HEK293 (cell line): ENCODE measurements at regions not wholly inside any gene's neighbourhood (a gene's known extent, or its start where the extent isn't known, plus 50 kb on each side); places are given as distances from the start of the nearest gene placed in this dataset.

Experiments used
- CTCF ChIA-PET: fragments of 350-600 bp; formaldehyde crosslinking; extraction: SDS; loops from one replicate; lab custom pipeline; 2021; ENCODE audit warnings: antibody characterized with exemption; lab: Yijun Ruan, JAX
- POLR2A ChIA-PET: fragments of 300-600 bp; formaldehyde crosslinking; extraction: SDS; loops from one replicate; lab custom pipeline; 2020; ENCODE audit warnings: antibody characterized with exemption, inconsistent platforms; lab: Yijun Ruan, JAX
- H3K27ac ChIP-seq: fragments of 200-500 bp; sonication (Bioruptor generic); 2 replicates; pipeline ENCODE4 v1.5.1; 2014; ENCODE audit warnings: low read depth, low read length, control low read depth, inconsistent platforms; ENCODE audit errors: extremely low read depth
- H3K36me3 ChIP-seq, 2 experiments: fragments of 200-500 bp in 1 of 2; sonication (Bioruptor generic) in 1 of 2; 1 replicate in 1 of 2; 2 replicates in 1 of 2; pipeline ENCODE4 v1.5.1; 2014 to 2017; ENCODE audit warnings: inconsistent platforms in 2 of 2, low read length in 2 of 2; ENCODE audit not compliant: control insufficient read depth in 2 of 2, insufficient read depth in 1 of 2
- H3K4me1 ChIP-seq: fragments of 200-500 bp; sonication (Bioruptor generic); 2 replicates; pipeline ENCODE4 v1.5.1; 2014; ENCODE audit warnings: mild to moderate bottlenecking, low read length, inconsistent platforms; ENCODE audit not compliant: control insufficient read depth, insufficient read depth
- H3K4me3 ChIP-seq: 2 replicates; pipeline ENCODE4 v1.5.1; 2011; ENCODE audit warnings: low read depth, mild to moderate bottlenecking, control low read depth, low read length, moderate library complexity
- H3K9me3 ChIP-seq: fragments of 200-500 bp; sonication (Bioruptor generic); 2 replicates; pipeline ENCODE4 v1.5.1; 2014; ENCODE audit warnings: low read depth, low read length, inconsistent platforms; ENCODE audit not compliant: control insufficient read depth, insufficient read depth
- KLF10 ChIP-seq: fragments of 450-650 bp; IDR thresholded peaks from 2 replicates; pipeline ENCODE4 v1.5.1; 2018; ENCODE audit warnings: missing biosample characterization, mild to moderate bottlenecking, missing genetic modification characterization
- OVOL3 ChIP-seq: fragments of 450-650 bp; formaldehyde crosslinking; IDR thresholded peaks from 2 replicates; pipeline ENCODE4 v1.5.1; 2016; ENCODE audit warnings: missing biosample characterization, missing genetic modification characterization
- RBAK ChIP-seq: fragments of 450-650 bp; formaldehyde crosslinking; IDR thresholded peaks from 2 replicates; pipeline ENCODE4 v1.5.1; 2016; ENCODE audit warnings: missing biosample characterization, missing genetic modification characterization
- SCRT1 ChIP-seq: fragments of 450-650 bp; formaldehyde crosslinking; IDR thresholded peaks from 2 replicates; pipeline ENCODE4 v1.5.1; 2016; ENCODE audit warnings: missing biosample characterization, missing genetic modification characterization, borderline replicate concordance
- SCRT2 ChIP-seq: fragments of 450-650 bp; formaldehyde crosslinking; IDR thresholded peaks from 2 replicates; pipeline ENCODE4 v1.5.1; 2016; ENCODE audit warnings: missing biosample characterization, missing genetic modification characterization
- TRIM28 ChIP-seq: IDR thresholded peaks from 2 replicates; pipeline ENCODE4 v1.6.1; 2011; ENCODE audit warnings: low read length, control low read depth, borderline replicate concordance
- ZBTB7A ChIP-seq: fragments of 450-650 bp; formaldehyde crosslinking; IDR thresholded peaks from 2 replicates; pipeline ENCODE4 v1.5.1; 2016; ENCODE audit warnings: low read depth, missing biosample characterization, missing genetic modification characterization
- ZFP3 ChIP-seq: fragments of 450-650 bp; formaldehyde crosslinking; IDR thresholded peaks from 2 replicates; pipeline ENCODE4 v1.5.1; 2016; ENCODE audit warnings: low read depth, missing biosample characterization, missing genetic modification characterization
- ZFP37 ChIP-seq: fragments of 450-650 bp; formaldehyde crosslinking; IDR thresholded peaks from 2 replicates; pipeline ENCODE4 v1.5.1; 2016; ENCODE audit warnings: missing biosample characterization, missing genetic modification characterization
- ZNF16 ChIP-seq: fragments of 450-650 bp; formaldehyde crosslinking; IDR thresholded peaks from 2 replicates; pipeline ENCODE4 v1.5.1; 2016; ENCODE audit warnings: low read depth, missing biosample characterization, missing genetic modification characterization
- ZNF214 ChIP-seq: fragments of 450-650 bp; formaldehyde crosslinking; IDR thresholded peaks from 2 replicates; pipeline ENCODE4 v1.5.1; 2017; ENCODE audit warnings: missing biosample characterization, mild to moderate bottlenecking, missing genetic modification characterization, borderline replicate concordance
- ZNF221 ChIP-seq: fragments of 450-650 bp; formaldehyde crosslinking; IDR thresholded peaks from 2 replicates; pipeline ENCODE4 v1.5.1; 2017; ENCODE audit warnings: missing biosample characterization, missing genetic modification characterization, borderline replicate concordance
- ZNF292 ChIP-seq: fragments of 450-650 bp; formaldehyde crosslinking; IDR thresholded peaks from 2 replicates; pipeline ENCODE4 v1.5.1; 2016; ENCODE audit warnings: low read depth, missing biosample characterization, missing genetic modification characterization, borderline replicate concordance
- ZNF391 ChIP-seq: fragments of 450-650 bp; formaldehyde crosslinking; IDR thresholded peaks from 2 replicates; pipeline ENCODE4 v1.5.1; 2016; ENCODE audit warnings: low read depth, missing biosample characterization, missing genetic modification characterization, borderline replicate concordance
- ZNF544 ChIP-seq: fragments of 450-650 bp; formaldehyde crosslinking; IDR thresholded peaks from 2 replicates; pipeline ENCODE4 v1.5.0; 2017; ENCODE audit warnings: missing biosample characterization, missing genetic modification characterization
- ZNF600 ChIP-seq: fragments of 450-650 bp; formaldehyde crosslinking; IDR thresholded peaks from 2 replicates; pipeline ENCODE4 v1.5.1; 2016; ENCODE audit warnings: missing biosample characterization, missing genetic modification characterization
- ZNF776 ChIP-seq: fragments of 450-650 bp; formaldehyde crosslinking; IDR thresholded peaks from 2 replicates; pipeline ENCODE4 v1.5.0; 2017; ENCODE audit warnings: missing biosample characterization, missing genetic modification characterization, borderline replicate concordance
- TF ChIP-seq, protein P1 (sequence below): fragments of 450-650 bp; formaldehyde crosslinking; optimal IDR thresholded peaks from 2 replicates; pipeline ENCODE3; 2016; ENCODE audit warnings: missing biosample characterization, mild to moderate bottlenecking, missing genetic modification characterization
- TF ChIP-seq, protein P2 (sequence below): fragments of 450-650 bp; formaldehyde crosslinking; IDR thresholded peaks from 2 replicates; pipeline ENCODE4 v1.5.1; 2017; ENCODE audit warnings: missing biosample characterization, missing genetic modification characterization
- TF ChIP-seq, protein P3 (sequence below): fragments of 450-650 bp; formaldehyde crosslinking; IDR thresholded peaks from 2 replicates; pipeline ENCODE4 v1.5.1; 2017; ENCODE audit warnings: missing biosample characterization, mild to moderate bottlenecking, missing genetic modification characterization, moderate library complexity
- TF ChIP-seq, protein P4 (sequence below): fragments of 450-650 bp; formaldehyde crosslinking; IDR thresholded peaks from 2 replicates; pipeline ENCODE4 v1.5.1; 2016; ENCODE audit warnings: missing biosample characterization, missing genetic modification characterization

DNA sequence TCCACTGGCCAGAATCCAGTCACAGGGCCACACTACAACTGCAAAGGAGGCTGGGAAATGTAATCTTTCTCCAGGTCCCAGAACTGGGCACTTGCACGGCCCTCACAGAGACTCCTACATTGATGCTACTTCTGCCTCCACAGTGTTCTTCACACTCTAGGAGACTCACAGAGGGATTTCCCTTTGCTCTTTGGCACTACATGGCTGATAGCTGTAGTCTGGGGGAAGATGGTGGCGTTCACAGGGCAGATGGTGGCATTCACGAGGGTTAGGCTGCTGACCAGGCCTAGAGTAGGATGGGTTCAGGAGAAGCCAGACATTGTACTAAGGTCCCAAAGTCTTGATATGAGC lies 151.1 kb downstream of the NUAK1 start:
- Histone ChIP-seq H3K27ac (no peak overlapping the region), H3K36me3 (no peaks in the 10 kb centered on the region), H3K4me1 (no peaks in the 10 kb centered on the region), H3K9me3 (no peaks in the 10 kb centered on the region), H3K4me3 (no peak overlapping the region)
- POLR2A ChIA-PET, result no interaction called here
- CTCF ChIA-PET, result no interaction called here
- TF ChIP-seq KLF10 (no peak), ZFP3 (no peak), ZNF600 (tag by site-specific recombination) (no peak)
- TF ChIP-seq, protein P1, sequence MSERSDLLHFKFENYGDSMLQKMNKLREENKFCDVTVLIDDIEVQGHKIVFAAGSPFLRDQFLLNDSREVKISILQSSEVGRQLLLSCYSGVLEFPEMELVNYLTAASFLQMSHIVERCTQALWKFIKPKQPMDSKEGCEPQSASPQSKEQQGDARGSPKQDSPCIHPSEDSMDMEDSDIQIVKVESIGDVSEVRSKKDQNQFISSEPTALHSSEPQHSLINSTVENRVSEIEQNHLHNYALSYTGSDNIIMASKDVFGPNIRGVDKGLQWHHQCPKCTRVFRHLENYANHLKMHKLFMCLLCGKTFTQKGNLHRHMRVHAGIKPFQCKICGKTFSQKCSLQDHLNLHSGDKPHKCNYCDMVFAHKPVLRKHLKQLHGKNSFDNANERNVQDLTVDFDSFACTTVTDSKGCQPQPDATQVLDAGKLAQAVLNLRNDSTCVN (tag by site-specific recombination), result no peak

DNA sequence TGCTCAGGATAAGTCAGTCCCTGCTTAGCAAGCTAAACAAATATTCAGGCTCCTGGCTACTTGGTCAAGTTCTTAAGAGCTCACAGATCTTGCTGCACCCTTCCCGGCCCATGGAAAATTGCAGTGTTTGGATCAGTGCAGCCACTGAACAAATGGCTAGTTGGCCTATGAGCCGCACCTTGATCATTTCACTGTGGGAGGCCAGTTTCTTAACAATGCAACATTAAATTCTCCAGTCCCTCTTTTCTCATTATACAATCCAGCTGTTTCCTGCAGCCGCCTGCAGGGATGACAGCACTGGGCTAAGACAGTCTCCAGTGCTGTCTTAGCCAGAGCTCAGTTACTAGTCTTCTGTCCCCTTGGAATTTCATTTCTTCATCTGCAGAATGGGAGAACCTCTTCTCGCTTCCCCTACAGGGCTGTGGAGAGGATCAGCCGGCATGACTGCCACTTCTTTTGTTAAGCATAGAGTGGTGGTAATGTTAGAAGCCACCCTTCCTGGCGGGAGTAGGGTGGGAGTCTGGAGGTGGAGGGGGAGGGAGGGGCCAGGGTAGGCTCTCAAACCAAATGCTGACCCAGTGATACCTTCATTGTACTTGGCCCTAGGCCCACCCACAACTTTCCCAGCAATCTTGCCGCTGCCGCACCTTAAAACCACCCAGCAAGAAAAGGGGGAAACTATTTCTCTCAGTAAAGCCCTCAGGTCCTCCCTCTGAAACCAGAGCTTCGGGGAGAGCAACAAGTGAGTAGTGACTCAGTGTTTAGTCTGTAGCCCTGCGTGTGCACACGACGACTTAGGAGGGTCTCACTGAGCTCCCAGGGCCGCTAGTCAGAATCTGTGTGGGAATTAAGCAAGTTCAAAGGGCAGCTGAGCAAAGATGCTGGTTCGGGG lies 145.7 kb downstream of the NUAK1 start:
- Histone ChIP-seq H3K4me1 (no peaks in the 10 kb centered on the region), H3K27ac (no peak overlapping the region), H3K36me3 (no peaks in the 10 kb centered on the region), H3K4me3 (no peak overlapping the region), H3K9me3 (no peaks in the 10 kb centered on the region)
- CTCF ChIA-PET, result no interaction called here
- POLR2A ChIA-PET, result no interaction called here
- TF ChIP-seq SCRT2 (tag by site-specific recombination) (0 out of 2 replicates have a peak, but pooled peaks have one; percentile 42), ZNF391 (tag by site-specific recombination) (no peak)

DNA sequence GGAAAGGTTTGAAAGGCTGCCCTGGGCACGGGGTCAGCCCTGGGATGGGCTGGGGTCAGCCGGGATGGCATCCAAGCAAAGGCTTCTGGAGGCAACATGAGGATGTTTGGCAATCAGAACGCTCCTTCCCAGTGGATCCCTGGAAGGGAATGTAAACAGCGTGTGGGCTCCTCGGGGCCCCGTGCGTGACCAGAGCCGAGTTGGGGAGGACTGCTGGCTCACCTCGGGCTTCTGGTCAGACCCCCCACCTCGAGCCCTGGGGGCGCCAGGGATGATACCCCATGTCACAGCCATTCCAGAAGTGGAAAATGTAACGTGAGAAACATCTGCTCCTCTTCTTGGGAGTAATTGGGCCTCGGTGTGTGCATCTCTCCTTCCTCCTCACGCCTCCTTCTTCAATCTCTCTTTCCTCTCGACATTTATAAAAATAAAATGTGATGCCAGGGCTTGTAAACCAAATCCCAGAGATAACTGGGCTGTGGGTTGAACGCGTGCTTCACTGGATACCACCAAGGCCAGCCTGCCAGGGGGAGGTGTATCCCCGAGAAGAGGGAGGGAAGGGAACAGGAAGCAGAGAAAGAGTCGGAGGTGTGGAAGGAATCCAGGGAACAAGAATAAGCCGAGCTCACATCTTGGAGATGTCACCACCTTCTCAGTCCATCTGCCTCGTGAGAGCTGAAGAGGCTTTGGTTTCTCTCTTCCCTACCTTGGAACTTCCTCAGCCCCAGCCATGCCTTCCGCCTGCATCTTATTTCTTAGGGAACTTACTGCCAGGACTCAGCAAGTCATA lies 144.8 kb downstream of the NUAK1 start:
- no peaks in the 10 kb centered on the region for H3K4me1 ChIP-seq
- ChIA-PET CTCF (no interaction called here), POLR2A (no interaction called here)
- no peak overlapping the region for H3K4me3 ChIP-seq
- no peaks in the 10 kb centered on the region for H3K9me3 ChIP-seq
- H3K36me3 ChIP-seq, result no peaks in the 10 kb centered on the region
- no peak for TF ChIP-seq ZNF214
- no peak for TF ChIP-seq ZBTB7A (tag by site-specific recombination)
- TF ChIP-seq TRIM28, result no peak
- no peak for TF ChIP-seq RBAK (tag by site-specific recombination)
- TF ChIP-seq OVOL3 (tag by site-specific recombination), result no peak
- TF ChIP-seq, protein P2, sequence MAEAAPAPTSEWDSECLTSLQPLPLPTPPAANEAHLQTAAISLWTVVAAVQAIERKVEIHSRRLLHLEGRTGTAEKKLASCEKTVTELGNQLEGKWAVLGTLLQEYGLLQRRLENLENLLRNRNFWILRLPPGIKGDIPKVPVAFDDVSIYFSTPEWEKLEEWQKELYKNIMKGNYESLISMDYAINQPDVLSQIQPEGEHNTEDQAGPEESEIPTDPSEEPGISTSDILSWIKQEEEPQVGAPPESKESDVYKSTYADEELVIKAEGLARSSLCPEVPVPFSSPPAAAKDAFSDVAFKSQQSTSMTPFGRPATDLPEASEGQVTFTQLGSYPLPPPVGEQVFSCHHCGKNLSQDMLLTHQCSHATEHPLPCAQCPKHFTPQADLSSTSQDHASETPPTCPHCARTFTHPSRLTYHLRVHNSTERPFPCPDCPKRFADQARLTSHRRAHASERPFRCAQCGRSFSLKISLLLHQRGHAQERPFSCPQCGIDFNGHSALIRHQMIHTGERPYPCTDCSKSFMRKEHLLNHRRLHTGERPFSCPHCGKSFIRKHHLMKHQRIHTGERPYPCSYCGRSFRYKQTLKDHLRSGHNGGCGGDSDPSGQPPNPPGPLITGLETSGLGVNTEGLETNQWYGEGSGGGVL (tag by site-specific recombination), result no peak
- TF ChIP-seq SCRT1 (tag by site-specific recombination), result no peak
- no peak for TF ChIP-seq ZNF544 (tag by site-specific recombination)
- TF ChIP-seq ZNF16 (tag by site-specific recombination), result no peak
- TF ChIP-seq, protein P3, sequence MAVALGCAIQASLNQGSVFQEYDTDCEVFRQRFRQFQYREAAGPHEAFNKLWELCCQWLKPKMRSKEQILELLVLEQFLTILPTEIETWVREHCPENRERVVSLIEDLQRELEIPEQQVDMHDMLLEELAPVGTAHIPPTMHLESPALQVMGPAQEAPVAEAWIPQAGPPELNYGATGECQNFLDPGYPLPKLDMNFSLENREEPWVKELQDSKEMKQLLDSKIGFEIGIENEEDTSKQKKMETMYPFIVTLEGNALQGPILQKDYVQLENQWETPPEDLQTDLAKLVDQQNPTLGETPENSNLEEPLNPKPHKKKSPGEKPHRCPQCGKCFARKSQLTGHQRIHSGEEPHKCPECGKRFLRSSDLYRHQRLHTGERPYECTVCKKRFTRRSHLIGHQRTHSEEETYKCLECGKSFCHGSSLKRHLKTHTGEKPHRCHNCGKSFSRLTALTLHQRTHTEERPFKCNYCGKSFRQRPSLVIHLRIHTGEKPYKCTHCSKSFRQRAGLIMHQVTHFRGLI (tag by site-specific recombination), result no peak
- no peak for TF ChIP-seq ZFP3
- no peak for TF ChIP-seq ZFP37
- TF ChIP-seq ZNF221 (tag by site-specific recombination), result no peak
- TF ChIP-seq, protein P4, sequence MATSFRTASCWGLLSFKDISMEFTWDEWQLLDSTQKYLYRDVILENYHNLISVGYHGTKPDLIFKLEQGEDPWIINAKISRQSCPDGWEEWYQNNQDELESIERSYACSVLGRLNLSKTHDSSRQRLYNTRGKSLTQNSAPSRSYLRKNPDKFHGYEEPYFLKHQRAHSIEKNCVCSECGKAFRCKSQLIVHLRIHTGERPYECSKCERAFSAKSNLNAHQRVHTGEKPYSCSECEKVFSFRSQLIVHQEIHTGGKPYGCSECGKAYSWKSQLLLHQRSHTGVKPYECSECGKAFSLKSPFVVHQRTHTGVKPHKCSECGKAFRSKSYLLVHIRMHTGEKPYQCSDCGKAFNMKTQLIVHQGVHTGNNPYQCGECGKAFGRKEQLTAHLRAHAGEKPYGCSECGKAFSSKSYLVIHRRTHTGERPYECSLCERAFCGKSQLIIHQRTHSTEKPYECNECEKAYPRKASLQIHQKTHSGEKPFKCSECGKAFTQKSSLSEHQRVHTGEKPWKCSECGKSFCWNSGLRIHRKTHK, result no peak
- TF ChIP-seq ZNF776, result no peak
- no peak for TF ChIP-seq ZNF292
- no peak overlapping the region for H3K27ac ChIP-seq
